Stomach (tissue), 4 donors: ENCODE measurements at regions not wholly inside any gene's neighbourhood (a gene's known extent, or its start where the extent isn't known, plus 50 kb on each side); places are given as distances from the start of the nearest gene placed in this dataset.

Source experiments
- CTCF ChIP-seq, 7 experiments: fragments of 450-650 bp in 4 of 7; fragments of 200-600 bp in 3 of 7; sonication (generic) in 3 of 7; IDR thresholded peaks; one replicate each; pipeline ENCODE4 v1.5.1; 2016 to 2019; ENCODE audit warnings: antibody characterized with exemption in 7 of 7, control low read depth in 2 of 7, mild to moderate bottlenecking in 1 of 7
- EP300 ChIP-seq: sonication (generic); formaldehyde crosslinking; IDR thresholded peaks from one replicate; pipeline ENCODE4 v1.6.1; 2017; ENCODE audit warnings: antibody characterized with exemption
- POLR2A ChIP-seq, 4 donors: fragments of 450-650 bp; IDR thresholded peaks; one replicate each; pipeline ENCODE4 v1.6.1; 2016; ENCODE audit warnings: antibody characterized with exemption in 4 of 4, control low read depth in 2 of 4, mild to moderate bottlenecking in 1 of 4, moderate library complexity in 1 of 4

GRCh38 chr13:76552041-76552772, 334.0 kb downstream of the KCTD12 start:
- no peak for TF ChIP-seq POLR2A (IDR thresholded peaks at IDR 0.05)
- TF ChIP-seq CTCF (IDR thresholded peaks at IDR 0.05), result no peak
- no peak for TF ChIP-seq EP300
